ENCODE measurements at regions not wholly inside any gene's neighbourhood (a gene's known extent, or its start where the extent isn't known, plus 50 kb on each side); places are given as distances from the start of the nearest gene placed in this dataset.
"Not testable (repeated sequence)": the region's sequence is repeated elsewhere in the genome, so short reads cannot be mapped to it uniquely, and the experiment has no call there.

DNA sequence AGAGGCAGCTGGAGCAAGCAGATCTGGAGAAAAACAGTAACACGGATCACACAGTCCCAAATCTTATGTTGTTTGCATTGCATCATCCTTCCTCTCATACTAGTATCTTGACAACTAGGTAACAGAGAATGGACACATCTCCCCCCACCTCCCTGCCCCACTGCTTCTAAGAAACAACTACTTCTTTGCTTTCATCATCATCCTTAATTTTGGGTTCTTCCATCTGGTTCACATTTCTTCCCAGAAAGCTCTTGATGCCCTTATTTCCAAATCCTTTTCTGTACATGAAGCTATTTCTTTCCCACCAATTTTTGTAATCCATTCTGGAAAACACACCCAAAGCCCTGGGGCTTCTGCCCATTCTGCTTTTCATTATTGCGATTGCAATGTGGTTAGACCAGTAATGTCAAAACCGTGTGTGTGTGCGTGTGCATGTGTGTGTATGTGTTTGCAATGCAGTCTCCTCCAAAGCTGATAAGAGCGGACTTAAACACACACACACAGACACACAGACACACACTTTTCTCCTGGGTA is 254.7 kb upstream of the SLC30A5 start:
- no peak for DNase-seq (ENCODE audit: low spot score)
- no peak for FAIRE-seq

DNA sequence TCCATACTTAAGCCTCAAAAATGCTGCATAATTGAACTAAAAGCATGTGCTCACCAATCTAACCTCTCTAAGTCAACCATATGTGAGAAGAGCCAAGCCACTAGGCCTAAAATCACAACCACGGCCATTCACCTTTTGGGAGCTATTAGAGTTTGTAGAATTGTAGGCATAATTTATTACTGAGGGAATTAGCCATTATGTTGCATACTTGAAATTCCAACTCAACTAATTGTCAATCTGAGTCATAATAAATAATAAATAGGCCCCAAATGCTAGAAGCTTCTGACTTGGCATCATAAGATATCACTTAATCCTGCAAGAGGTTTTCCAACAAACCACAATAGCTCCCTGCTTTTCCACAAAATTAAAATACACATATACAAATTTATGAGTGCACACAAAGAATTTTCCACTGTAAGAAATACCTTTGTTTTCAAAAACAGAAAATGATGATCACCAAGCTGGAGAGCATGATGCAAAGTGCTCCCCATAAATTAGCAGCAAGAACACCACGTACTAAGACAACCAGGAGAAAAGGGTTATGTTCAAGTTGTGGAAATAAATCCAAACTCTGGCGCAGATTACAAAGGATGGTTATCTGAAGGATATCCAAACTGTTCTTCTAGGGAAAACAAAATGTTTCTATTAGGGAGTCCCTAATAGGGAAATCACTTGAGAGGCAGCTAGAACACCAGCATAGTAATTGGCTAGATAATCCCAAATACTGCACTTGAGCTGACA is 250.0 kb upstream of the SLC30A5 start:
- FAIRE-seq = no peak
- DNase-seq (ENCODE audit: low spot score) = no peak

DNA sequence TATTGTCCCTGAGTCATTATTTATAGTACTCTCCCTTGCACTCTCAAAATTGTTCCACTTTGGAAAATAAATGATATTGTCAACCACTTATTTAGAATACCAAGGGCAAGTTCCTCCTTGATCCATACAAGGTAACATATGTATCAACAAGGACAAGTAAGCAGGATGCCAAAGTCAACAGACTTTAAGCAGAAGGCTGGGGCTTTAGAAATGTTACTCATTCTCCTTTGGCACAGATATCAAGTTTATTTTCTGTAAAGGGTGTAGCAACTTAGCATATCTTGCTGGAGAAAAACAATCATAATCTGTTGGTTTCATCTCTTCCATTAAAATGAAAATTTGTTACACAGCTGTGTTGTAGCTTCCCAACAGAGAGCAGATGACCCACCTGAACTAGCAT is 248.7 kb upstream of the SLC30A5 start:
- DNase-seq (ENCODE audit: low spot score) = no peak
- FAIRE-seq = no peak

DNA sequence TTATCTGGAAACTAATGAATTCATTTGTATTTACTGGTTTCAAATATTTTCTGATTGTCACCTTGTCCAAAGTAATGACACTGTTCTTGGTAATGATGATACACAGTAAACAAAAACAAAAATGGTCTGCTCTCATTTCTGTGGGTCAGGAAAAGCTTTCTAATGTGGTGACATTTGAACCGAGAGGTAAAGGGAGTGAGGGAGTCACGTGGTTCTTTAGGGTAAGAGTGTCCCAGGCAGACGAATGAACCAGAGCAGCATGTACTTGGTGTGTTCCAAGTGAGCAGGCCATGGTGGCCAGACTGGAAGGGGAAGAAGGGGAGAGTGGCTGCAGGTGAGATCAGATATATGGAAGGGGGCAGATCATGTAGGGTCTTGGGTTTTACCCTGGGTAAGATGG is 247.0 kb upstream of the SLC30A5 start:
- no peak for FAIRE-seq
- no peak for DNase-seq (ENCODE audit: low spot score)

DNA sequence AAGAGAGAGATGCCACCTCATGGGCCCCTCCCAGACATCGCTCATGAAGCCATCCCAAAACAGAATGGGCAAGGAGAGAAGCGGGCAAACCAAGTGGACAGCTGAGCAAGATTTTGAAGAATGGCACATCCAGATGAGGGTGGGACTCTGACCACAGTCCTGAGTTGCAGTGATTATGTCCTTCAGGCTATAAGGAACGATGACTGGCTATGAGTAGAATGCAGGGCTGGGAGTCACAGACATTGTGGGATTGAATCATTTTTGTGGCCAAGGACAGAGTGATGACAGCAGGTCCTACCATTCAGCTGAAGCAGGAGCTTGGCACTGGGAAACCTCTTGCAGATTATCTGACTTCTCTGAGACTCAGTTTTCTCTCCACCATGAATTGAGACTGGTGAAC is 245.7 kb upstream of the SLC30A5 start:
- FAIRE-seq (no peak), DNase-seq (ENCODE audit: low spot score) (no peak)

DNA sequence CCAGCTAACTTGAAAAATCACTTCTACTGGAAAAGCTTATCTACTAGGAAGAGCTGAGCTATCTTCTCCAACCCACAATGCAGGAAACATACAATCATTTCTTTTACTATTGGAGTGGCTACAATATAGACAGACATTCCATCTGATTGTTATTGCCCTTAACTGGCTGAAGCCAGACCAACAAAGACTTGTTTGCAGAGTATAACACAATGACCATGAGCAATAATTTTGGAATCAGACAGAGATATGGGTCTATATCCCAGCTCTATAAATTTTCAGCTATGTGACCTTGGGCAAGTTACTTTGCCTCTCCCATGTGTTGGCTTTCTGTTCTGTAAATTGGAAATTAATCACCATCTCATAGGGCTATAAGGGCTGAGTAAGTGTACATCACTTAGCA is 244.7 kb upstream of the SLC30A5 start:
- FAIRE-seq = no peak
- DNase-seq (ENCODE audit: low spot score) = no peak

DNA sequence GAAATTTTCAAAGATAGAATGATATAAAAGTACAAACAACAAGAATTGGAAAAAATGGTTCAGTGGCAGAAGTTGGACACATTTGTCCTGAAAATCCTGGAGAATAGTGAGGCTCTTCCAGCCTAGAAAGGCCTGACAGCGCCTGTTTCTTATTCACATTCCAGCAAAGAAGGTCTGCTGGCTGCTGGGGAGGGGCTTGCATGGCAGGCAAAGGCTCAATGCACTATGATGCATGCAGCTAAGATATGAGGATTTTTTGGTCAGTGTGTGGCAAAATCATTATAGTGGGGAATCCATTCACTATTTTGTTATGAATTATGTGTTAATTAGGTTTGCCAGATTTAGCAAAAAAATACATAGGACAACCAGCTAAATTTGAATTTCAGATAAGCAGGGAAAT is 243.9 kb upstream of the SLC30A5 start:
- DNase-seq (ENCODE audit: low spot score) = no peak
- FAIRE-seq = no peak

DNA sequence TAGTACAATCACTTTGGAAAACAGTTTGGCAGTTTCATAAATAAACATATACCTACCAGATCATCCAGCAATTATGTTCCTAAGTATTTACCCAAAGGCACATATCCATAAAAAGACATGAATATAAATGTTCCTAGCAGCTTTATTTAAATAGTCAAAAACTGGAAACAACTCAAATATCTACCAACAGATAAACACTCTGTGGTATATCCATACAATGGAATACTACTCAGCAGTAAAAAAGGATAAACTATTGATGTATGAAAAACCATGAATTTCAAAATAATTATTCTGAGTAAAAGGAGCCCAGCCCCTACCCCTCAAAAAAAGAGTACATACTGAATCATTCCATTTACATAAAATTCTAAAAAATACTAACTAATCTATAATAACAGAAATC is 232.7 kb upstream of the SLC30A5 start:
- DNase-seq (ENCODE audit: low spot score) = no peak
- FAIRE-seq = no peak

DNA sequence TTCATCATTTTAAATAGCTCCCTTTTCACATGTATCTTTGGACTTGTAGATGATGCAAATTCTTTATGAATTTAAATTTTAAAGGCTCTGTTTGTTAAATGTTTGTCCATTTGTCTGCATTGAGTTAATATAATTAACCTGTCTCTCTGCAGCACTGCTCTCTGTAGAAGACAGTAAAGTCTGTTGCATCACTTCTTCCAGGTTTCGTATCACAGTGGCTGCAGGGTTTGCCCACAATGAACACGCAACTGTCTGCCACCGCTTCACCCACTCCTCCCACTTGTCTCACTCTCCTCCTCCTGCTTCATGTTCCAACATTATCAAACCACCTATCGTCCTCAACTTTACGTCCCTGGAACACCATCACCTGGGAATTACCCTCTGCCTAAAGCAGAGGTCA is 231.3 kb upstream of the SLC30A5 start:
- FAIRE-seq (no peak), DNase-seq (ENCODE audit: low spot score) (no peak)

DNA sequence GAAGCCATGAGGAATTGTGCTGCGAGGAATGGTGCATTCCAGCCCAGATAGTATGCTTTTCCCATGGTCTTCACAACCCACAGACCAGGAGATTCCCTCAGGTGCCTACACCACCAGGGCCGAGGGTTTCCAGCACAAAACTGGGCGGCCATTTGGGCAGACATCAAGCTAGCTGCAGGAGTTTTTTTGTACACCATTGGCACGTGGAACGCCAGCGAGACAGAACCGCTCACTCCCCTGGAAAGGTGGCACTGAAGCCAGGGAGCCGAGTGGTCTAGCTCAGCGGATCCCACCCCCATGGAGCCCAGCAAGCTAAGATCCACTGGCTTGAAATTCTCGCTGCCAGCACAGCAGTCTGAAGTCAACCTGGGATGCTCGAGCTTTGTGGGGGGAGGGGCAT is 228.6 kb upstream of the SLC30A5 start:
- not testable (repeated sequence) for DNase-seq (ENCODE audit: low spot score); FAIRE-seq

DNA sequence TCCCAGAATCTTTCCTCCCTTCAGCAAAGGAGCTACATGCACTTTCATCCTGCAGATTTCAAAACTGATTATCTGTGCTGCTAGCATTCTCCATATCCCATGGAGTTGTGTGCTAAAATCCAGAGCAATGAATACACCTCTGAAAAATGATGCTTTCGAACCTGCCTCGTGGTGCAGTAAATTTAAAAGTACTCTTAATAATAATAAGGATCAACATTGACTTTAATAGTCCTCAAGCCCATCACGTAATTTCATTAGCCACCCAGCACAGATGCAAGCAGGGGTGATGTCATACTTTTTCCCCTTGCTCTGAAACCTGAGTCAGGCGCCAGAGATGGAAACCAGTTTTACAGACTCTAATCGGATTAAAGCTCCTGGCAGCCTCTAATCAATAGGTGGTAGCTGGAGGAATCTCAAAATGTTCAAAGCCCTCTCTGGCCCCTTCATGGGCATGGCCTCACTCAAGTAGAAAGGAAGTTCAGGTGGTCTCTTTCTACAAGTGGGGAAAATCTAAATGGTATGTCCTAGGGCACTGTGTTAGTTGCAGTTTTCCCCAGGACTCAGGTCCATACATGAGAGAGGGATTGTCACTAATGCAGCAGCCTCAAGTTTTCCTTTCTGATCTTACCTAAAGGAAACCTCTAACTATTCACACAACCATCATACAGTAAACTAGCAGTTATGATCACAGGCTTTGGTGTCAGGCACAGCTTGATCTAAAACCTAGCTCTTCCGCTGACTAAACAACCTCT is 221.6 kb upstream of the SLC30A5 start:
- DNase-seq (ENCODE audit: low spot score) (no peak), FAIRE-seq (no peak)

DNA sequence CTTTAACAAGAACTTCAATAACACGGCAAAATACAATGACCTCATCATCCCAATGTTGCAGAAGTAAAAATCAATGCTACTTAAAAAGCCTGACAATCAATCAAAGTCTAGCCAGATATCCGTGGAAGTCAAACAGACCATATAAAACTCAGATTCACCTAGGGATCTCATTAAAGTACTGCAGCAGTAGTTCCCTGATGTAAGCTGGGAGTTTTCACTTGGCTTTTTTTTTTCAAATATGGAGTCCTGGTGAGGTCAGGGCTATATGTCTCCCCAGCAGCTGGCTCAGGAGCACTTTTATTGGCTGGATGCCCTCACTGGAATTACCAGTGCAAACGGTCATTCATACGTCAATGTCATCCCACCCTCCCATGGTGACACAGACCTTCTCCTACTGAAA is 220.6 kb upstream of the SLC30A5 start:
- no peak for DNase-seq (ENCODE audit: low spot score)
- FAIRE-seq = no peak

DNA sequence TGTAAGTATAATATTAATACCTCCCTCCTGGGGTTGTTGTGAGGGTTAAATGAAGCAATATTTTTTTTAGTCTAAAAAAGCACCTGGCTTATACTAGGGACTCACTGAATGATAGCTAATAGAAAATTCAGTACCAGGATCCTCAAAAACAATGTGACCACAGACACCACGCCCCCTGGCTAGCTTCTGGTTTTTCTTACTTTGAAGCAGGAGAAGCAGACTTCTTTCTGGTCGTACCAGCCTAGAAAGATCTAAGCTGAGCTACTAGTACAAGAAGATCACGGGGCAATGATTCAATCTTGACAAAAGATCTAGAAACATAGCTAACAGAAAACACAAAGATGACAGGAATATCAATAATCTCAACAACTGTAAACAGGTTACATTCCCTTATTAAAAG is 218.5 kb upstream of the SLC30A5 start:
- no peak for FAIRE-seq
- no peak for DNase-seq (ENCODE audit: low spot score)

DNA sequence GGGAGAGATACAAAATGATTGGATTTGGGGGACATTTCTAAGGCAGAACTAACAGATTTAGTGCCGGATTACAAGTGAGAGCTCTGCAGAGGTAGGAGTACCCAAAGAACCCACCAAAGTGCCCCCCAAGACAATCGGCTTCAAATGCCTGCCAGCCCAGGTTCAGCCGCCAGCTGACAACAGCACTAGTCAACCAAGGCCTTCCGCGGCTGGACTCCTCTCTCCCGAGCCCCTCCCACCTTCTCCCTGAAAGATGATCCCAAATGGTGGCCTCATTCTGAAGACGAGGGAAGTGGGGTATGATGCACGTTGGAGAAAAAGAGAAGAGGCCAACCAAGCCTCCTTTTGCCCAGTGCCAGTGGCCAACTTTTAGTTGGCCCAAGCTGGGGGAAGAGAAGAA is 210.4 kb upstream of the SLC30A5 start:
- FAIRE-seq = no peak
- no peak for DNase-seq (ENCODE audit: low spot score)

DNA sequence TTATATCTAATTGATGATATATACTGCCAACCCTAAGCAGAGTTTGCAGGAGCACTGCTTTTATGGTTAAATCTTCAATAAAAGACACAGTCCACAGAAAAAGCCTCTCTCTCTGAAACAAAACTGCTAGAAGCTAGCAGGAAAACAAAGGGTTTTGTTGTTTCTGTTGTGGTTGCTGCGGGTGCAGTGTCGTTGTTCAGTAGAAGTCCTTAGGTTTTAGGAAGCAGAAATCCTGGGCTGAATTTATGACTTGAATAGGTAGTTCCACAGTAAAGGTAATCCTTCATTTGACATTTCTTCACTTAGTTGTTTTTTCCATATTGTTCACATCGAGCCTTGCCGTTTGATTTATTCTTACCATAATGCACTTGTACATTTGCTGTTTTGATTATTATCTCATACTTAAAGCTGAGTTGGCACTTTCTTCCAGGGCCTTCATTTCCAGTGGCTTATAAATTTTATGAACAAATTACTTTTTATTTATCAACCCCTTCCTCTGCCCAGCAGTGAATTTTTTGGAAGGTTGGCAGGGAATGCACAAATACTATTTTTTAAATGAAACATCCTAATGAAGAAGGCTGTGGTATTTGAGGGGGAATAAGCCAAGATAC is 209.6 kb upstream of the SLC30A5 start:
- no peak for FAIRE-seq

DNA sequence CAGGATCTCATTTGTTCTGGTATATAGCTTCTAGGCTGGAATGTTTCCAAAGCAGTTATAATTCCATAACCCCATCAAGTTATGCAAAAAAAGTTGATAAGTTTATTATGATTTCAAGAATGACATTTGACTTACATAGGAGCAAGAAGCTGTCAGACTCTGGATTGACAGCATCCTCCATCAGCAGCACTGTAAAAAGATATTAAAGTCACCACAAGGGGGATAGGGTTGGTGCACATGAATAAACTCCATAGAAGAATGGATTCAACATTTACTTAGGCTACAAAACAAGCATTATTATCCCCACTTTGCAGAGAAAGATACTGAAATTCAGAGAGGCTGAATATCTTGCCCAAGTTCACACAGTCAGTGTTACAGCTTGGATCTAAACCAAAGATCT is 208.9 kb upstream of the SLC30A5 start:
- DNase-seq (ENCODE audit: low spot score) (no peak), FAIRE-seq (no peak)

More for the DNA sequence above, 209.6 kb upstream of the SLC30A5 start:
- no peak for DNase-seq (ENCODE audit: low spot score)

DNA sequence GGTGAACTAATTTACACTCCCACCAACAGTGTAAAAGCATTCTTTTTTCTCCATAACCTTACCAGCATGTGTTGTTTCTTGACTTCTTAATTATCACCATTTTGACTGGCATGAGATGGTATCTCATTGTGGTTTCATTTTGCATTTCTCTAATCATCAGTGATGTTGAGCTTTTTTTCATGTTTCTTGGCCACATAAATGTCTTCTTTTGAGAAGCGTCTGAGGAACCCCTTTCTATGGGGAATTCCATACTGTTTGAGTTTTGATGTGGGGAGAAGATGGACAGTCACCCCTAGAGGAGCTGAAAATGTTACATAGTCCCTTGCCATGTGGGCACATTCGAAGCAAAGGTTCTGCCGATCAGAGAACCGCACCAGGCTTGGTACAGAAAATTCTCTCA is 207.0 kb upstream of the SLC30A5 start:
- FAIRE-seq = no peak
- no peak for DNase-seq (ENCODE audit: low spot score)

DNA sequence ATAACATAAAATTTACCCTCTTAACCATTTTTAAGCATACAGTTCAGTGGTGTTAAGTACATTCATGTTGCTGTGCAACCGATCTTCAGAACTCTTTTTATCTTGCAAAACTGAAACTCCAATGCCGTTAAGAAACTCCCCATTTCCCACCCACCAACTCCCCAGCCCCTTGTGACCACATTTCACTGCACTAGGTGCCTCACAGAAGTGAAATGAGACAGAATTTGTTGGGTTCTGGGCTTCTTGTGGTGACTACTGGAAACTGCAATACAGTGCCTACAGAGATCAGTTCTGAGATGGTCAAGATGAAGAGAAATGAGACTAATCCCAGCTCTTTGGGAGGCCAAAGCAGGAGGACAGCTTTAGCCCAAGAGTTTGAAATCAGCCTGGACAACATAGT is 202.1 kb upstream of the SLC30A5 start:
- FAIRE-seq (no peak), DNase-seq (ENCODE audit: low spot score) (no peak)

DNA sequence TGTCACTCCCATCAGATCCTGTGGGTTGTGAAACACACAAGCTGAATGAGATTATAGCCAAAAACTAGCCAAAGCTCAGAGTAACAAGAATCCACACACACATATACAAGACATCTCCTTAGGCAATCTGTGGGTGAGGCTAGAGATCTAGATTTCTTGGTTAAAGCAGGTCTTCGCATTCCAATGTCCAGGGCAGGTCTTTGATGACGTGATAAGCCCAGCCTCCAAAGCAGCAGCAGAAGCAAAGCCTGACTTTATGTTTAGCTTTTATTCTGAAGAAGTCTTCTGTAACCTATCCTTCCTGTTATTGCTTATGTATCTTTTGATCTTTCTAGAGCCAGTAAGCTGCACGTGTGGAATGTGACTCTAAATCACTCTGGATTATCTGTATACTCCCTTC is 199.1 kb upstream of the SLC30A5 start:
- DNase-seq (ENCODE audit: low spot score) (no peak), FAIRE-seq (no peak)

DNA sequence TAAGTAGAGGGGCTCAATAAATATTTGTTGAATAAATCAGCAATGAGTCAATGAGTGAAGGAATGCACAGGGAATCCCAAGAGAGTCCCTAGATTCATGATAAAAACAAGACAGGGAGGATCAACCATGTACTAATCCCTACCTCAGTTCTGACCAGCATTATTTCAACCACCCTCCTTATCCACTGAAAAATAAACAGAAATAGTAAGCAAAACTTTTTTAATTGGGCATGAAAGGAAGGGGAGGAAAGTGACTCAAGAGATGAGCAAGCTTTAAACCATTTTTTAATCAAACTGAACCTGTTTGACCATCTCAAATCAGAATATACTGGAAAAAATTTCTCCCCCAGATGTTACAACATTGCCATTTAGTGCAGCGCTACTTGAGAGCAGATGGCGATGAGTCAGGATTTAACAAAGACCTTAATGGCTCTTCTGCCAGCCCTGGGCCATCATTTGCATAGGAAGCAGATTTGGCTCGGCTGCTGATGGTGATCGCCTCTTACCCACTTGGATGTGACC is 194.8 kb upstream of the SLC30A5 start:
- FAIRE-seq = peak; percentile 42
- peak; percentile 68 for DNase-seq (ENCODE audit: low spot score)

DNA sequence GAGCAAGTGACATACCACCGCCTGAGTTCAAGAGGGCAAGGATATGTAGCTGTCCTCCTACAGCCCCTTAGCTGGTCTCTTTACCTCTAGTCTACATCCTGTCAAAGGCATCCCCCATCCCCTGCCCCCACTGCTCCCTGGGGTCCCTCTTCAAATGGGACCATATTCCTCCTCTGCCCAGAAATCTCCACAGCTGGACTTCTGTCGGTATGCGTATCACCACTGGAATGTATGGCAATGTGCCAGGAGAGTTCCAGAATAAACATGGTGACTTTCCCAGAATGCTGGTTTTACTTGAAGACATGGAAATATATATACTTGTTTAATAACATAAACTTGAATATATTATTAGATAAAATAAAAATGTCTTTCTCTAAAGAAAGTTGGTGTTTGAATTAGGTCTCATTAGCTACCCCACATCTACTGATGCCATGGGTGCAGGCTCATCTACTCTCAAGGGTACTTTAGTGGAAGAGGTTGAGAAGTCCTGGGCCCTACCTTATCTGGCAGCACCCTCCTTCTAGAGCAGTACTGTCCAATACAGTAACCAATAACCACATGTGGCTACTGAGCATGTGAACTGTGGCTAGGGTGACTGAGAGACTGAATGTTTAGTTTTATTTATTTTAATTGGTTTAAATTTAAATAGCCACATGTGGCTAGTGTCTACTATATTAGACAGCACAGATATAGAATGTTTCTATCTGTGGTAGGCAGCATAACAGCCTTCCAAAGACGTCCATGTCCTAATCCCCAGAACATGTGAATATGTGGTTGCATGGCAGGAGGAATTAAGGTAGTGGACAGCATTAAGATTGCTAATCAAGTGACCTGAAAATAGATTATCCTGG is 181.7 kb upstream of the SLC30A5 start:
- FAIRE-seq (peak; percentile 42), DNase-seq (ENCODE audit: low spot score) (peak; percentile 72)
